Nucleus accumbens (tissue), 56 donors: ENCODE measurements at regions not wholly inside any gene's neighbourhood (a gene's known extent, or its start where the extent isn't known, plus 50 kb on each side); places are given as distances from the start of the nearest gene placed in this dataset.
A peak's percentile ranks its signal among the peaks of the same experiment; 100 is the strongest.
"Not testable (repeated sequence)": the region's sequence is repeated elsewhere in the genome, so short reads cannot be mapped to it uniquely, and the experiment has no call there.

ENCODE experiments used
- DNase-seq, 56 donors: peaks; one replicate each; lab custom pipeline; 2025; lab: John Stamatoyannopoulos, UW

DNA sequence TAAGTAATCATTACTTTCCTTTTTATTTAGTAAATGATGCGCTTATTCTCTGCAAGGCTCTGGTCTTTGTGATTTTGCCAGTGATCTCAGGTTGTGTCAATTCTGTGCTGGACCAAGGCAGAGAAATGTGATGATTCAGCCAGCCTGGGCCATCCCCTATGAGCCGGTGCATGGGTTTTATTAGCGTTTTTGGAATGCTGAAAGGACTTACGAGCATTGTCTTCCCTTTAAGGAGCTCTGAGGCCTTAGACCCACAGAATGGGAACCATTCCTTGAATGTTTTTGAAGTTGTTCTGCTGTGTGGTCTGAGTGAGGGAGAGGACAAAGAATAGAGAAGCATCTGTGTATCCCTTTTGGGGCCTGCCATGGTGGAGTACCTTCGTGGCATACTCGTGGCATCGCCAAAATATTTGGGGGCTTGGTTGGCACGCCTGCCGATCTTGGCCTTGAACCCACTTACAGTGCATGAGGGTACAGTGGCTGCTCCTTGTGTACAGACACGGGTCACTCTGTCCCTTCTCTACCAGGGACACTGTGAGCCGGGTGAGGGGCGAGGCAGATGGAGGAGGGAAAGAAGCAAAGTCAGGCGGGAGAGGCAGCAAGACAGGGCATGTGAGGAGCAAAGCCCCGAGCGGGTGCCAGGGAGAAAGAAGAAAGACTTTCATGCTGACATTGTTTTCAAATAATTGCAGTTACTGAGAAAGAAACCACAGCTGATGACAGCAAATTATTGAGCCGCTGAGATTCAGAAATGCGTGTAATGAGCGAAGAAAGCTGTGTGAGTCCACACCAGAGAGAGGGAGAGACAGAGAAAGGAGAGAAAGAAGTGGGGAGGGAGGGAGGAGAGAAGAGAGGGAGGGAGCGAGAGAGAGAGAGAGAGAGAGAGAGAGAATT lies 269.4 kb upstream of the RGMA start:
- peak in 1 of 56 donors; percentile 0 for DNase-seq

DNA sequence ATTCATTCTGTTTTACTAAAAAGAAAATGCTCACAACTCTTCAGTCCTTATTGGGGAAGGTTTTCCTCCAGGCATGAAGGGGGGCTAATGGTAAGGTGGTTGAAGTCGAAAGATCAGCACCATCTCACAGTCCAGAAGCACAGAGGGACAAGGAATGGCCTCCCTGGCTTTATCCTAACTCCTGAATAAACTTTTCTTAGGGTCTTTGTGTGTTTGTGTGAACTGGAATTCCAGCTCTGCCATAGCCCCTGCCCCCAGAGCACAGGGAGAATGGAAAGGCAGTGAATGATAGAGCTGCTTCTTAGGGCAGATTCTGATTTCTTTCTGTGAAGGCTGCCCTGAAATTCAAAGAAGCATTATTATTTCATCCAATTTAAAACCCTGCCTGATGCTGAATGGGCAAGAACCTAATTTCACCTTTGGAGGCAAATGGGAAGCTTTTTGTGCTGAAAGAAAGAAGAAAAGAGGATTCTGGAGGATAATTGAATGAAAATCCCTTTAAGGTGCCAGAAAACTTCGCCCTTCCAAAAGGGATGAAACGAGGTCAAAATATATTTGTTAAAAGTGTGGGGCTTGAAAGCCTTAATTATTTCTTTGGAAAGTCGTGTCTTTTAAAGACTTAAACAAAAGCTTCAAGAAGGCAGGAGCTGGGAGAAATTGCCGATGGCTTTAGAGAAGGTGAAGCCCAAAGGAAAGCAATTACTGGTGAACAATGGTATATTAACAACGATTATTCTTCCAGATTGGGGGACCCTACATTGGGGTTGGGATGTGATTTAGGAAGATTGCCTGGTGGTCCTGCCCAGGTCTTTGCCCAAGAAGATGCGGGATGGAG lies 259.9 kb upstream of the RGMA start:
- DNase-seq = no peak

DNA sequence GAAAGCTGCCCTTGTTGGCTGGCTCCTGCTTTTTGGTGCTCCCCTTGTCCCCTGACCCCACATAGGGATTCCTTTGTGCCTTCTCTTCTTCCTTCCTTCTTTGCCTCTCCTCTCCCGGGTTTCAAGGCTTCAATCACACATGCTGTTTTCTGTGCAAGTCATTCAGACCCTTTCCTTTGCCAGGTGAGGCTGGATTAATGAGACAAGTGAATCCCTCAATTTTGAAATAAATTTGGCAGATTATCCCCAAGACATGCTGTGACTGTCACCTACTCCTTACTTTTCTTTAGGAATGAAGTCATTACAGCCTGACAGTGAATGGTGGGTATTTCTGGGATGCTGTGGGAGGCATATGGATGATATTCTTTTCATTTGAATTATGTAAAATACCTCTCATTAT lies 259.0 kb upstream of the RGMA start:
- DNase-seq = no peak

DNA sequence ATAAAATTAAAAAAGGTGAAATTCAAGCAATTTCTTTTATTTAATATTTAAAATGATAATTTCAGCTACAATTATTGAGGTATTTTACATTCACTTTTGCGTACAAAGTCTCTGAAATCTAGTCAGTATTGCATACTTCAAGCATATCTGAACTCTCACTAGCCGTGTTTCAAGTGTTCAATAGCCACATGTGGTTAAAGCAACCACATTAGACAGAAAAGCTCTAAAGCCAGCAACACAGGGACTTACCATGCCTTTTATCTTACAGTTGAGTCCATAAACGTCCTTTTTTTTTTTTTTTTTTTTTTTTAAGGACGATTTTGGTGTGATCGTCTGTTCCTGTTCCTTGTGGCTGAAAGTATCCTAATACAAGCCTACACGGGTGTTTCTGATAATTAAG lies 257.0 kb upstream of the RGMA start:
- DNase-seq = no peak

DNA sequence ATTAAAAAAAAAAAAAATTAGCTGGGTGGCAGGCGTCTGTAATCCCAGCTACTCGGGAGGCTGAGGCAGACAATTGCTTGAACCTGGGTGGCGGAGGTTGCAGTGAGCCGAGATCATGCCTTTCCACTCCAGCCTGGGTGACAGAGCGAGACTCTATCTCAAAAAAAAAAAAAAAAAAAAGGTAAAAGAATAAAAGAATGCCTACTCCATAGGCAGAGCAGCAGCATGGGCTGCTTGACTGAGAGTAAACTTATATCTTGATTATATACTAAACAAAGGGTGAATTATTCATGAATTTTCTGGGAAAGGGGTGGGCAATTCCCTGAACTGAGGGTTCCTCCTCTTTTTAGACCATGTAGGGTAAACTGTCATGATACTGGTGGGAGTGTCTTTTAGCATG lies 254.4 kb upstream of the RGMA start:
- not testable (repeated sequence) for DNase-seq

DNA sequence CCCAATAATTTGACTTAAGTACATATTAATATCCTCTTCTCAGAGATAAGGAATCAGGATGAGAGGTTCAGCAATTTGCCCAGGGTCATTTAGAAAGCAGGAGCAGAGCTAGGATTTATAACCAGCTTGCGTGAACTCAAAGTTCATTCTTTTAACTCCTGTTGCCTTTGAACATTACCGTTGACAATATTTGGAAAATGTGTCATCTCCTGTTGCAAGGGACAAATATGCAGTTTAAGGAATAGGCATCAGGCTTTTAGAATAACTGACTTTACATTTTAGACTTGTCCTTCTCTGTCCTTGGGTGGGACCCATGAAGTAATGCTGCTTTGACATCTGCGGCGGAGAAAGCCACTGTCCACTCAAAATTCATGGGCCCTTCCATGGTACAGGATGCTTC lies 252.2 kb upstream of the RGMA start:
- no peak for DNase-seq

DNA sequence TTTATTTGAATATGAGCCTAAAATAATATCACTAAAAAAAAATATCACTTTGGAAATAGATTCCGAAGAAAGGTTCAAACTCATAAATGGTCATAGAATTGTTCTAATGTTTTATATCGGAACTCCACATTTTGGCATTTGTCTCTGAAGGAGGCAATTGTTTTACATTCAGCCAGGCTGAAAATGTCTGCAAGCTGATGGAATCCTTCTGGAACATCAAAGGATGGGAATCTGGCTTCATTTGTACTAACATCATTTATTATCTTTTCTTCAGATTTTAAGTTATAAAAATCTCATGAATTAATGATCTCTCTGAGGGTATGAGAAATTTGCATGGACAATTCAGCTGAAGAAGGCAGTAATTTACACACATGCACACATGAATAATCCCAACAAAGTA lies 251.4 kb upstream of the RGMA start:
- no peak for DNase-seq

DNA sequence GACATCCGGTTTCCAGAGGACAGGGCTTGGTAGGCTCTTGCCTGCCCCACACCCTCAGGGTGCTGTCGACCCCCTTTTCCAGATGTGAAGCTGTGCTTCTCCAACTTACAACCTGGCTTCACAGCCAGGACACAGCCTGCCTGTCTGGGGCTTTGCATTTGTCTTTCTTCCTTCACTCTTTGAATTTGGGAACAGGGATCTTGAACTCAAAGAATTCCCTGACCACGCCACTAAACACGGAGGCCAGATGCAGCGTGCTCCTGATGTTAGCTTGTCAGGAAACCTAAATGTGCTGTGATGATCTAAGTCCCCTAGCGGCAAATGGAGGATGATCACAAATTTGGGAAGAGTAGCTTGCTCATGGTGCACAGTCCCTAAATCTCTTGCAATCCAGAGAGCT lies 244.8 kb upstream of the RGMA start:
- no peak for DNase-seq

DNA sequence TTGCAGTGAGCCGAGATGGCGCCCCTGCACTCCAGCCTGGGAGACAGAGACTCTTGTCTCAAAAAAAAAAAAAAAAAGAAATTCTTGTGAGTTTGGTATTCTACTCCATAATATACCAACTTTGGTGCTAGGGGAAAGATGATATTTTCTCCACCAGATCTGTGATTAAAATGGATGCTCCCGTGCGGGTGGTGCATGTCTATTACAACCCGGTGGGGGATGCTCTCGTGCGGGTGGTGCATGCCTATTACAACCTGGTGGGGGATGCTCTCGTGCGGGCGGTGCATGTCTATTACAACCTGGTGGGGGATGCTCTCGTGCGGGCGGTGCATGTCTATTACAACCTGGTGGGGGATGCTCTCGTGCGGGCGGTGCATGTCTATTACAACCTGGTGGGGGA lies 244.1 kb upstream of the RGMA start:
- DNase-seq = peak in 2 of 56 donors; percentile 4 to 6

DNA sequence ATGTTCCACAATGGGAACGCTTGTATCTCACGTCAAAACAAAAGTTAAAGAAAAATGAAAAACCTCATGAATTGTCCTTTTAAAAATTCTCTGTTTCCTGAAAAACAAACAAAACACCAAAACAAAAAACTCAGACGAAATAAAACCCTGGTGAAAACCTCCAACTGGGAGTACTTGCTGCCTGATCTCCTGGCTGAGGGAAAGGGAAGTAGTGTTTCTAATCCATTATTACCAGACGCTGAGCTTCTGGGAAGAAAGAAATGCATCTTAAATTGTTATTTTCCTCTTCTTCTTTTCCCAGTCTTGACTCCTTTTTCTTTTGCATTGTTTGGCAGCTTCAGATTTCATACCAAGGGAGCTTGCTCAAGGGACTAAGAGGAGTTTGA lies 243.2 kb upstream of the RGMA start:
- DNase-seq = no peak

DNA sequence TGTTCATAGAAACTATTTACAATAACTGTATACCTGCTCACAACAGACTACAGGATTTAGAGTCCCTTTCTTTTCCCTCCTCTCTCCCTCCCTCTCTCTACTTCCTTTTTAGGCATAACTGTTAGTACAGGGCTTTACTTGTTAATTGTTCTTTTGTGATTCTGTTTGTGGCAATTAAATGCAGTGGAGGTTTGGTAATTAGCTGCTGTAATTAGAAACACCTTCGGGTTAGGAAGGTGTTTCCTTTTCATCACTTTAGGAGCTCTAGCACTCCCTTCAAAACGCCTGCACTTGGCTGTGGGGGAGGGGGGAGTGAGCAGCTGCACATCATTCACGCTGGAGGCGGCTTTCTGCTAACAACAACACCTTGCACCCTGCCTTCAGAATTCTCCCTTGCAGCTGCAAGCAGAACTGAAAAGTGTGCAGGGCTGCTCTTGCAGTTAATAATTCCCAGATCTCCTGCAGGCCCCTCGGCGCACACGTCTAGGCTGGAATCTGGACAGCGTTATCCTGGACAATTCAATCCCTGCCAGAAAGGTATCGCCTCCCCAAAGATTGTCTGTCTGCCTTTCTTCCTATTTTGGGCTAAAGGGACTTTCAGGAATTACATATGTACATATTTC lies 242.6 kb upstream of the RGMA start:
- peak in 6 of 56 donors; percentile 2 to 19 (median 6) for DNase-seq

DNA sequence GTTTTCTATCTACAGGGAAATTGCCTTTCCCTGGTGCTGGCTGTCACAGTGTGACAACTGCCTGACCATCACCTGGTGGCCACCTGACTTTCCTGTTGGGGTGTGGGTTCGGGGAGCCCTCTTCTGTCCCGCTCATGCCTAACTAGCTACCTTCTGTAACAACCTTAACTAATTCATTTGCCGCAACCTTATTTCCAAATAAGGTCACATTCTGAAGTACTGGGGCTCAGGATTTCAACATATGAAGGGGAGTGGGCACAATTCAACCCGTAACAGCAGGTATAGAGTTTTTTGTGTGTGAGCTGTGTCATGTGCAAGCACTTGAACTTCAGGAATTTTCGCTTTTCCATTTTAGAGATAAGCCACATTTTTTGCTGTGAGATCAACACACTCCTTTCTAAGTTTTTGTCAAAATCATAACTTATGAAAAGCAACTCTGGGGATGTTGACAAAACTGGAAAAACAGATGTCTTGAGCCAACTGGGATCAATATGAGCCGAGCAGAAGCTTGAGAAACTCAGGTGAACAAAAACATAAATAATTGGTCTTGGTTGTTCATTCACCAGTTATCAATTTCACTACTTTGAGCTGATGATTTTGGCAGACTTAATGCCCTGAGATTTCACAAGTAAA lies 242.0 kb upstream of the RGMA start:
- DNase-seq = no peak

DNA sequence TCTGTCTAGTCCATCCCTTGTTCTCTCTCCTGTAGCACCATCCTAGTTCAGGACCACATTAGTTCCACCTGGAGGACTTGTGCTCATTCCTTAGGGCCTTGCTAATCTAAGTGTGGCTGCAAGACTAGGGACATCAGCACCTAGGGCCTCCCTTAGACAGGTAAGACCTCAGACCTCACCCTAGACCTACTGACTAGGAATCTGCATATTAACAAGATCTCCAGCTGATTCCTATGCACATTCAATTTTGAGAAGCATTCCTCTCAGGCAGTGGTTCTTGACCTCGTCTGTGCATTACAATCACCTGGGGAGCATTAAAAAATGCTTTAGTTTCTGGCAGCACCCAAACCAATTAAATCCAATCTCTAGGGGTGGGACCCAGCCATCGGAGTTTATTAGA lies 238.4 kb upstream of the RGMA start:
- no peak for DNase-seq

DNA sequence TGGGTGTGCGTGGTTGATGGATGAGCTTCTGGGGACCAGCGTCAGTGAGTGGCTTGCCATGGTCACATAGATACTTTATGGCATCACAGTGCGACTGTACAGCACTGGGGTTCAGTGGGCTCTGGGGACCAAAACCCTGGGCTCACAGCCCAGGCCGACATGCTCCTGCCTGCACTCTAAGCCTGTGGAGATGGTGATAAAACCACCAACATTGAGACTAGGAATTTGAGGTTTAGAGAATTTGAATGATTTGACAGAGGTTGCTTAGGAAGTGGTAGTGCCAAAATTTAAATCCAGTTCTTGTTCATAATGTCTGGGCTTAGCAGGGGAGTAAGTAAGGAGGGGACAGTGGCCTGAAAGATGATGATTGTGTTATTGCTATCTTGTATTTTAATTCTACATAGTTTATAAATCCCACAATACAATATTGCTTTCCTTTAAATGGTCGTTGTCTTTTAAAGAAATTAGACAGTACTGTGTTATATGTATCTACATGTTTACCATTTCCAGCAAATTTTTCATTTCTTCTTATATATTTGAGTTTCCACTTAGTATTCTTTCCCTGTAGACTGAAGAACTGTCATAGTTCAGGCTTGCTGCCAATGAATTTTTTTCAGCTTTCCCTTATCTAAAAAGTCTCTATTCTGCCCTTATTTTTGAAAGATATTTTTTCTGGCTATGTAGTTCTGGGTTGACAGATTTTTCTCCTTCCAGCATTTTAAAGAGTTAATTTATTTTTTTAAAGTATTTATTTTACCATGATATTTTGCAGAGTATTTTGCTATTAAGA lies 235.4 kb upstream of the RGMA start:
- no peak for DNase-seq

DNA sequence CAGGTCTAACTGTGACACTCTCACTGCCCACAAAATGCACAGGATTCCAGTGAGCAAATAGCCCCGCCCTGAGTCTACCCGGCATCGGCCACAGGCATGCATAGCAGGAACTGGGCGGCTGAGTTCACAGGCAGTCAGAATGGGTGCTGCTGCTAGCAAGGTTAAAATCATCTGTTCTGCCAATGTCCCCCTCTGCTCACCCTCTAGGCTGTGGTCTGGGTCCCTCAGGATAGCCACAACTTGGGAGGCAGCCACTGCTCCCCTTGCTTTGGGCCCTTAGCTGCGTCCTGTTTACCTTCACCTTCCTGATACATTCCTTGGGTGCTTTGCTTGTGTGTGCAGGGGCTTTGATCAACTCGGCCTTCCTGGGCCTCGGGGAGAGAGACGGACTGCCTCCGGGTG lies 232.9 kb upstream of the RGMA start:
- DNase-seq = no peak

DNA sequence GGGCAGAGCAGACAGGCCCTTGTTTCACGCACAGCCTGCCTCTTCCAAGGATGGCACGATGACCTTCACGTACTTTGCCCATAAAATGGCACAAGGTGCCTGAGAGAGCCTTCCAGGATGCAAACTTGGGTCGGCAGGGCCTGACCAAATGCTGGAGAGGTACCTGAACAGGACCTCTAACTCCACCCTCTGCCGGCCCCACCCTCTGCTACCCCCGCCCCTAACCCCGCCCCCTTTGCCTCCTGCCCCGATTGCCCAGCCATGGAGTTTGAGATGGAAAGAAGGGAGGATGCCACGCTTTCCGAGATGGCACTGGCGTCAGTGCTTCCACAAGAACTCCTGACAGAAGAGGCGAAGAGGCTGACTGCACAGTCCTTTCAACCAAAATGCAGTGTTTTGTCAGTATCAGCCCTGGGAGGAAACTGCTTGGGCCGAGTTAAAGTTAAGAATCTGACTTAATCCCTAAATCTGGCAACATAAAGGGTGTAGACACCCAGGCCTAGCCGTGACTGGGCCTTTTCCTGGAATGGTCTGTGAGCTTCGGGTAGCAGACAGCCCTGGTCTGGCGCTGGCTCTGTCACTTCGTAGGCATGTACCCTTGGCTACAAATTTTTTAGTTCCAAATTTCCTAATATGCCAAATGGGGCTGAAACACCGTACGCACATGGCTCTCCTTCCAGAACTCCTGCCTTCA lies 230.3 kb upstream of the RGMA start:
- no peak for DNase-seq

DNA sequence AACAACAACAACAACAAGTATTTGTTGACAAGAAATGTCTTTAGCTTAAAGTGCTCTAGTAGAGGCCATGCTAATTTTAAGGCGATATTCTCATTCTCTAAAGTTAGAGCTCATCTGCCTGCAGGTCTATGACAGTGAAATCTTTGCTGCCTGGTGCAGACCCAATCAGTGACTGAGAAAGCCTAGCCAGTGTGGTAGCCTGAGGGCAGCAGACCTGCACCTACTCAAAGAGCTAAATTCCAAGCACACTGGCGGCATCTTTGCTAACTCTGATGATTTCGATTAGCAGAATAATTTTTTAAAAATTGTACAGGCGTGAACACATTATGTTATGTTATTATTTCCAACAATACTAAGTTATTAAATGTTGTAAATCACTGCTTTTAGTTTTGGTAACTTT lies 228.8 kb upstream of the RGMA start:
- no peak for DNase-seq

DNA sequence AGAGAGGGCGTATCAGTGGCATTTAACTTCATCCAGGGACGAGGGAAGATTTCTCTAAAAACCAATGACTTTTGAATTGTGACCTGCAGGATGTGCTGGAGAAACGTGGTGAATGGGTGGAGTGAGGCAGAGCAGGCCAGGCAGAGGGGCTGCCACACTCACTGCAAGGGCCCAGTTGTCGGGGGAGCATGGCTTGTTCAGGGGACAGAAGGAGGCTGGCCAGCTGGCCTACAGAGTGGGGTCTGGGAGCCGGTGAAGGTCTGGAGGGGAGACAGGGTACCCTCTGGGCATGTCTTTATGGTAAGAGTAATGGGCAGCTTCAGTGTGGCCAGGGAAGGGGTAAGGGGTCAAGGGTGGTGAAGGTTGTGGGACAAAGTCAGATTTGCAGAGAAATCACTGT lies 225.2 kb upstream of the RGMA start:
- no peak for DNase-seq

DNA sequence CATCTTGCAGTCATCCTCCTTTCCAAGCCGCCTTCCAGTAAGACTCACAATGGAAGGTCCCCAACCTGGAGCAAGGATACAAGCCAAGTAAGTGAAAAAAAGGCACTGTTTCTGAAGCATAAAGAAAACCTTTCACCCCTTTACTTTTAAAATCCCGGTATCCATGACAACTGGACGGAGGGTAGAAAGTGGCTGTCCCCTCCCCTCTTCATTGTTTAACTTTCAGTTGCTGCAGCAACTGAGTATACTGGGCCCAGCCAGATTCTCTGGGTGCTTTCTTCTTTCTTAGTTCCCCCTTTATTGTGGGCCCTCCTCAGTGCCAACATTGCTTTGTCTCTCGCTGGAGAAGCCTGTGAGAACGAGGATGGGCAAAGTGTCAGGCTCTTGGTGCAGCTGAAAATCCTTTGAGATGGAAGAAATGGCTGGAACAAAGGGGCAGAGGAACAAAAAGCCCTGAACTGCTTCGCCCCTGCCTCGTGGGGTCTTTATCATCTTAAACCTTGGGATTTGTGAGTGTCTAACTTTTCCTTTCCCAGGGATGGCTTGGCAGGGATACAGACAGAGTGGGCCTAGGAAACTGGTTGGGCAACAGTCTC lies 224.0 kb upstream of the RGMA start:
- DNase-seq = peak in 44 of 56 donors; percentile 12 to 84 (median 50)
